HG03097 (cell line): ENCODE measurements at regions not wholly inside any gene's neighbourhood (a gene's known extent, or its start where the extent isn't known, plus 50 kb on each side); places are given as distances from the start of the nearest gene placed in this dataset.

Experiments used
- ATAC-seq: cut with Tn5 transposase; IDR thresholded peaks from one replicate; pipeline ENCODE4 v1.9.1; 2021; ENCODE audit not compliant: unreplicated experiment, low FRiP score

DNA sequence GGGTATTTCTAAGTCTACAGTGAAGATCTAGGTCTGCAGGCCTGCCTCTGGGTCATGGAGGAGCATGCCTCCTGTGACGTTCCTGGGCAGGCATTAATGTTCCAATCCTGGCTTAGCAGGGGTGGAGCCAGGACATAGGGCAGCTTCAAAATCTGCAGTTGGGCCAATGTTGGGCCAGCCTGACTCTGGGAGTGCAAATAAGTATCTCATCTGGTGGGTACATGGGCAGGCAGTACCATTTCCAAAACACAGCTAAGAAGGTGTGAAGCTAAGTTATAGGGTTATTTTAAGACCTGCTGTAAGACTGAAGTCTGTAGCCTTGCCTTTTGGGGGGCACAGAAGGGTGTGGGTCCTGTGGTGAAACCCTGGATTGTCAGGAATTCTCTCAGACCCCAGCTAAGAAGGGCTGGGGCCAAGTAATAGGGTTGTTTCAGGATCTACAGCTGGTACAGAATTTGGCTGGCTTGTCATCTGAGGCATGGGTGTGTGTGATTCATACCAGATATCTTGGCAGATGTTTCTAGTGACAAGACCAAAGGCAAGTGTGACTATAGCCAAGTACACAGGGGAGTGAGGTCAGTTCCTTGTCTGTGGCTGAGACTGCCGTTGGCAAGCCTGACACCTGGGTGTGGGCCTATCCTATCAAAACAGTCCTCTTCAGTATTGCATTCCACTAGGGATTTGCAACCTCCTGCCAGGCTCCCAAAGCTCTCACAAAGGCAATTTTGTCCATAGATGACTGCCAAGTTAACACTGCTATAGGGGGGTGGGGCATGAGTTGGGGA is 468.7 kb upstream of the B3GALT2 start:
- ATAC-seq, result no peak

DNA sequence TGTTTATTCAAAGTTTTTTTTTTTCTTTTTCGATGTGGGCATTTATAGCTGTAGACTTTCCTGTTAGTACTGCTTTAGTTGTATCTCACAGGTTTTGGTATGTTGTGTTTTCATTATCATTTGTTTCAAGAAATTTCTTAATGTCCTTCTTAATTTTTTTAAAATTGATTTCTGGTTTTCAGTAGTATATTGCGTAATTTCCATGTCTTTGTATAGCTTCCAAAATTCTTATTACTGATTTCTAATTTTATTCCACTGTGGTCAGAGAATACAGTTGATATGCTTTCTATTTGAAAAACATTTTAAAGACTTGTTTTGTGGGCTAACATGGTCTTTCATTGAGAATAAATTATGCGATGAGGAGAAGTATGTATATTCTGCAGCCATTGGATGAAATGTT is 463.2 kb upstream of the B3GALT2 start:
- ATAC-seq, result no peak

DNA sequence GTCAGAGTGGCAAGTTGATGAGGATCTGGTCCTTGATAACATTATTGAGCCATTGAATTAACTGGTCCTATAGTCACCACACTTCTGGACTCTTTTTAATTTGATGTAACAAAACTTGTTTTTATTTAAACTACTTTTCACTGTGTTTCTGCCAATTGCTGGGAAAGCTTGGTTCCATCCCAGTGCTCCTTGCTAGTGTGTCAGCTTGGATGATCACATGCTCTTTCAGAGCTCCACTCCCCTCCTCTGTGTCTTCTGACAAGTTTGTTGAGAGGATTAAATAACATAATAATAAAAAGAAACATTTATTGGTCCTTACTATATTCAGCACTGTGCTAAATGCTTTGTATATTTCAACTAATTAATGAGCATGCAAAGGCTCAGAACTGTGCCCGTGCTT is 448.5 kb upstream of the B3GALT2 start:
- no peak for ATAC-seq

DNA sequence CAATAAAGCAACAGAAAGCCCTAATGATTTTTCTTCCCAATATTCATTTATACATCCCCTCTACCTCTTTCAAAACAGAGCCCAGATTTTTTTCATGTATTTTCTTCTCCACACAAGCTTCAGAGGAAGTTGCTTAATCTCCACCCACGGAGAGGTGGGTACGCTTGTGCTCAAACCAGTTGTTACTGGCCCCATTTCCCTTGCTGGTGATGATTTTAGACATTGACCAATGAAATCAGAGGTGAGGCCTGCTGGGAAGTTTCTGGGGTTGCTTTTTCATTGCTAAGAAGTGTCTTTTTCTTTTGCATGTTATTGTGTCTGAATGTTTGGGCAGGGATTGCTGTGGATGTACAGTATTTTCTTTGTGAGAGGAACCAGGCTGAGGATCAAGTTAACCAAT is 448.1 kb upstream of the B3GALT2 start:
- no peak for ATAC-seq

DNA sequence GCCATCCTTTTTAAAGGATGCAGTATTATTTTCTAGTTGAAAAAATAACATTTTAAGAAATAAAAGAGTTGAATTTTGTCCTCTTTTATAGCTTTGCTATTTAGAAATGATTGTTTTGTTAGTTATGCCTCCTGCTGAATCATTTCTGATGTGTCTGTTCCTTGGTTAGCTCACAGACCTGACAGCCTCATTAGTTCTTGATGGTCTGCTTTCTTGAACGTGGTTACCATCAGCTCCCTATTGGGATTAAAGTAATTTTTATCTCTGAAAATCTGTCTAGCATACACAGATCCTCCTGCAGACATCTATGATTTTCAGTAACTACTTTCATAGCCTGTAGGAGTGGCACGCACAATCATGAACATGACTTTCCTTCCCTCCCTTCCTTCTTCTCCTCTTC is 447.6 kb upstream of the B3GALT2 start:
- no peak for ATAC-seq

DNA sequence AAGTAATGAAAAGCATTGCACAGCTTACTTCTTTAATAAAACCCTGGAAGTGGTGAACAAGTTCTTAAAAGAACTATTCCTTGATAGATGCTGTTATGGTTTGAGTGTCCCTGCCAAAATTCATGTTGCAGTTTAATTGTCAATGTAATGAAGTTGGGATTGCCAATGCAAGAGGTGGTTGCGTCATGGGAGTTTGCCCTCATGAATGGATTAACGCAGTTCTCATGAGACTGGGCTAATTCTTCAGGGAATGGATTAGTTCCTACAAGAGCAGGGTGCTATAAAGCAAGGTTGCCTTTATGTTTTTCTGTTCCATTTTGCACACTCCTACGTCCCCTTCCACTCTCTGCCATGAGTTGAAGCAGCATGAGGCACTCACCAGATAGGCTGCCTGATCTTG is 446.7 kb upstream of the B3GALT2 start:
- ATAC-seq, result no peak

DNA sequence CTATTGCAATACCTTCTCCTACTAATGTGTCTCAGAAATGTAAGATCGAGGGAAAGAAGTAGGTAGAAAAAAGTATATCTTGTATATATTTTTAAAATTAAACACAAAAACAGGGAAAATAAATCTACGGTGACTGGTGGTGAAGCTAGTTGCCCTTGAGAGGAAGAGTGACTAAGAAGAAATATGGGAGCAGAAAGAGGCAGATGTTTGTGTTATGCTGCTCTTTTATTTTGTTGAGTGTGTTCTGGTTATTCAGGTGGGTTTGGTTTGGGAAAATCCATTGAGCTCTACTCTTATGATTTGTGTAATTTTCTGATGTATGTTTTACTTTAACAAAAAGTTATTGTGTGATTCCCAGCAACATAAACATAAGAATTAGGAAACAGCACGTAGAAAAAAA is 444.9 kb upstream of the B3GALT2 start:
- no peak for ATAC-seq

GRCh38 chr1:193629875-193630274 is 443.5 kb upstream of the B3GALT2 start:
- ATAC-seq, result no peak

DNA sequence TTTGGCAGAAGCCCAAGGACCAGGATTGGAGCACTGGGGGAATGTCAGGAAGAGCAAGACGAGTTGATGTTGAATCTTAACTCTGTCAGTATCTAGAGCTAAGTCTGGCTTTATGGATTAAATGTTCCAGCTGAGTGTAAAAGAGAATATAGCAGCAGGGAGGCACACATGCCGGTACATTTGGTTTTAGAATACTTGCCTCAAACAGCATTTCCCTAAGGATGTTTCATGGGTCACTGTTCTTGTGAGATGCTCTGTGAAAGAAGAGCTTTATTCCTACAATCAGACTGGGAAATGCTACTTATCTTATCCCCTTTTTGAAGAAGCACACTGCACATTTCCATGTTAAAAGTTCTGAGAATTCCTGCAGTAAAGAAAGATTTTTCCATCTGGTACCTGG is 440.3 kb upstream of the B3GALT2 start:
- ATAC-seq, result no peak

GRCh38 chr1:193625255-193625654 is 438.8 kb upstream of the B3GALT2 start:
- ATAC-seq, result no peak

- ATAC-seq, result no peak
Observed at GRCh38 chr1:193619911-193620310, 433.5 kb upstream of the B3GALT2 start.

DNA sequence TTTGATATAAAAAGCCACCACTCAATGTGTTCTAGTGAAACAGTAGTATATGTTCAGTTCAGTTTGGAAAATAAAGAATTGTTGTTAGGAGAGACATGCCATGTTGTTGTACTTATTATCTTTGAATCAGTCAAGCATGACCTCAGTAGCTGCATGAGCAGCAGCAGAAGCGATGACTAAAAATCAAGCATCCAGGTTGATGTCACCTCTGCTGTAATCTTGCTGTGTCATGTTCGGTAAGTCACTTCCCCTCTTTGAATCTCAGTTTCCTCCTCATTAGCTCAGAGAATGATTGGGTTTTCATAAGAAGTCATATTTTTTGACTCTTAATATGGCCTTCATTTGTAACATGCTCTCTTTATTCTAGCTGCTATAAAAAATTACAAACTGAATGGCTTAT is 428.4 kb upstream of the B3GALT2 start:
- no peak for ATAC-seq

- no peak for ATAC-seq
Observed at GRCh38 chr1:193614275-193614674, 427.9 kb upstream of the B3GALT2 start.

- no peak for ATAC-seq
Observed at GRCh38 chr1:193613041-193613440, 426.6 kb upstream of the B3GALT2 start.

DNA sequence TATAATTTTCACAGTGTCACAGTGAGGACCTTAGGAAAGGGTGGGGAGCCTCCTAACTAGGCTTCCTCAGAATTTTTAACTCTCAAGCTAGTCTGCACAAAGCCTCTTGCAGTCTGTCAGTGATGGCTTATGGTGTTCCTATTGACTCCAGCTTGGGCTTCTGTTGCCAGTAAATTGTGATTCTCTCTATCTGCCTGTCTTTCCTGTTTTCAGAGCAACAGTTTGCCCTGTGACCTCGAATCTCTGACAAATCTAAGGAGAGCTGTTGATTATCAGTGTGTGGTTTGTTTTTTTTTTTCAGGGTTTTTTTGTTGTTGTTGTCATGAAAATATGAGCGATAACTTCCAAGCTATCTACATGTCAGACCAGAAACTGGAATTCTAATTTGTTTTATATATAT is 423.2 kb upstream of the B3GALT2 start:
- ATAC-seq, result no peak

GRCh38 chr1:193607787-193608186 is 421.4 kb upstream of the B3GALT2 start:
- no peak for ATAC-seq

DNA sequence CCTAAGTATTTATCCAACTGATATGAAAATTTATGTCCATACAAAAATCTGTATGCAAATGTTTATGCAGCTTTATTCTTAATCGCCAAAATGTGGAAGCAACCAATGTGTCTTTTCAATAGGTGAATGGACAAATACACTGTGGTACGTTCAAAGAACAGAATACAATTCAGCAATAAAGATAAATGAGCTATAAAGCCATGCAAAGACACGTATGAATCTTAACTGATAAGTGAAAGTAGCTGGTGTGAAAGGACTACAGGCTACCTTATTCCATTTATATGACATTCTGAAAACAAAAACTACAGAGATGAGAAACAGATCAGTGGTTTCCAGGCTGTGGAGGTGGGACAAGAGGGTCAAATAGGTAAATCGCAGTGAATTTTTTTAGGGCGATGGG is 419.6 kb upstream of the B3GALT2 start:
- ATAC-seq, result no peak

DNA sequence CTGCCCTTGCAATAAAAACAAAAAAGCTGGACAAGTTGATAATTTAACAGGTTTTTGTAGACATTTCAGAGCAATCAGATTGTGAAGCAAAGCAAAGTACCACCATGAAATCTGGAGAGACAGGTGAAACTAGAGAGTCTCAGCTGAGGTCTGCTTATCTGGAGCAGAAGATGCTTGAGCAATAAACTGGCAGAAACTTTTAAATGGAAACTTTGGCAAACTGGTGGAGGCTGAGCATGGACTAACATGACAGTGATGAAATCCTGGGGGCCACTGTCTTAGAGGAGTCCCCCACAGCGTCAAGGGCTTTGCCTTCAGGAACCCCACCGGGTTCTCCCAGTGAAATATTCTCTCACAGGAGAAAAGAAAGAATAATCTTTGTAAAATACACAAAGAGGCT is 416.3 kb upstream of the B3GALT2 start:
- no peak for ATAC-seq

GRCh38 chr1:193593147-193593885 is 406.9 kb upstream of the B3GALT2 start:
- ATAC-seq, result no peak

GRCh38 chr1:193592317-193592716 is 405.9 kb upstream of the B3GALT2 start:
- no peak for ATAC-seq

DNA sequence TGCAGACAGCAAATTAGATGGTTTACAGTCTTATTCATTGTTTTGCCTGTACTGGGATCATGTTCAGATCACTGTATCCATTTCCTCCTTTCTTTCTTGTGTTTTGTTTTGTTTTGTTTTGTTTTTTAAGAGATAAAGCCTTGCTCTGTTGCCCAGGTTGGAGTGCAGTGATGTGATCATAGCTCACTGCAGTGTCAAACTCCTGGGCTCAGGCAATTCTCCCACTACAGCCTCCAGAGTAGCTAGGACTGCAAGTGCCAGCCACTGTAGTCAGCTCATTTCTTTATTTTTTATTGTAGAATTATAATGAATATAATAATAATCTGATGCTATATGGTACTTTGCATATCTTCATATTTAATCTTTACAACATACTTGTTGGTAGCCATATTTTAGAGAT is 403.7 kb upstream of the B3GALT2 start:
- no peak for ATAC-seq

DNA sequence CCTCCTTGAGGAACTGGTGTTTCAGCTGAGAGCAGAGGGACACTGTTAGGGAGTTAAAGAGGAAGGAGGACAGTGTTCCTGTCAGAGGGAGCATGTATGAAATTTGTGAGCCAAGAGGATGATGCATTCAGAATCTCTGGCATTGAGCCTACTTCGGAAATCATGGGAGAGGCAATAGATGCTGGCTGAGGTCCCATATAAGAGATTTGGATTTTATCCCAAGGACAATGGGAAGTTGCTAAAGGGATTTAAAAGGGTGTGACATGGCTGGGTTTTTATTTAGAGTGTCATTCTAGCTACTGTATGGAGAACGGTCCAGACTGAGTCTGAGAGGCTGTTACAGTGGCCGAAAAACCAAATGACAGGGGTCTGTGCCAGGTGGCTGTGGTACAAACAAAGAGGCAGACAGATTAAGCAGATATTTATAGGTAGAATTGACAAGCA is 403.2 kb upstream of the B3GALT2 start:
- no peak for ATAC-seq
